Pons (tissue), 1 donor: ENCODE measurements at regions not wholly inside any gene's neighbourhood (a gene's known extent, or its start where the extent isn't known, plus 50 kb on each side); places are given as distances from the start of the nearest gene placed in this dataset.
A peak's percentile ranks its signal among the peaks of the same experiment; 100 is the strongest.
"Not testable (repeated sequence)": the region's sequence is repeated elsewhere in the genome, so short reads cannot be mapped to it uniquely, and the experiment has no call there.

Source experiments
- DNase-seq: peaks from one replicate; pipeline ENCODE4 v3.0.0-alpha.2; 2016; ENCODE audit warnings: low spot score

GRCh38 chr4:183816077-183816476 lies 89.0 kb upstream of the STOX2 start:
- no peak for DNase-seq

GRCh38 chr4:183816882-183817509 lies 88.1 kb upstream of the STOX2 start:
- no peak for DNase-seq

- DNase-seq: not testable (repeated sequence)
Measured at GRCh38 chr4:183818591-183818990, 86.5 kb upstream of the STOX2 start.

GRCh38 chr4:183821076-183821853 lies 83.8 kb upstream of the STOX2 start:
- DNase-seq: no peak

- DNase-seq: no peak
Measured at GRCh38 chr4:183823434-183823833, 81.7 kb upstream of the STOX2 start.

DNA sequence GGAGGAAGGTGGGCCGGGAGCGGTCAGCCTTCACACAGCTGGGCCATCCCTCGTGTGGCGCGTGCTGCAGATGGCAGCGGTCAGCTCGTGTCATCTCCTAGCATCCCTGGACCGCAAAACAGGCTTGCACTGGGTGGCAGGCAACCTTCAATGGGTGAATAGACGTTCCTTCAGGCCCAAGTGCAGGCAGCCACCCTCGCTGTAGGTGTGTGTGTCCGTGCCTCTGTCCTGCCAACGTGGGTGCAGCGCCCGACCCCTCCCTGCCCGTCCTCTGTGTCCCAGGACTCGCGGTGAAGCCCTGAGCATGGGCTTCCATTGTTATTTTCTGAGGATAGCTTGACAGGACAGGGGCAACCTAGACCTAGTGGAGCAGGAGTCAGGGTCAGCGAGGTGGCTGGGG lies 79.8 kb upstream of the STOX2 start:
- no peak for DNase-seq

DNA sequence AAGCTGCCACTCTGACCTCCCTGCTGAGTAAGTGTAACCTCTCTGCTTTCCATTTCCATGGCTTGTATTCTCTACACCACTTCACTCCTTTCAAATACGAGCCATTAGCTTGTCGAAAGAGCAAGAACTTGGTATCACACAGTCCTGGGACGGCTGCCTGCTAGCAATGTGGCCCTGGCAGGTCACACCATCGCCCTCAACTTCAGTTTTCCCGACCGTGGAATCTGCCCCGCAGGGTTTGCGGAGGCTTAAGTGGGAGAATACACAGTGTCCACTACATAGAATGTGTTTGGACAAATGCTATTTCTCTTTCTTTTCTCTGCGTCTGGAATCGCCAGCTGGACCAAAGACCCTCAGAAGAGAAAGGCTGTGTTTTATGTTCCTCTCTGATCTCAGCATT lies 78.6 kb upstream of the STOX2 start:
- DNase-seq: no peak

GRCh38 chr4:183828125-183828524 lies 77.0 kb upstream of the STOX2 start:
- DNase-seq: no peak

DNA sequence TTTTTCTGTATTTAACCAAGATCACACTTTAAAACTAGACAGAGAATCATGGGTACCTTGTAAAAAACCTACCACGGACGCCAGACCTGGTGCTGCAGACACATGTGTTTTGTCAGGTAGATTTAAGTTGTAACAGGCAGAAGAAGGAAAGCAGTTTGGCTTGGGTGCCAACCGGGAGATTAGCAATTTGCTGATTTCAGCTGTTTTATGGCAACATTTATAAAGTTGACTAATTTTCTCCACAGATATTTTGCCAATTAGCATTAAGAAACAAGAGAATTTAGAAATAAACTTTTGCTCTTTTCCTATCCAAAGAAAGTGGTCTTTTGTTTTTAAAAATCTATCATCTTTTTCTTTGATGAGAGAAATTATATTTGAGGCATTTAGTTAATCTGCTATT lies 76.3 kb upstream of the STOX2 start:
- DNase-seq: no peak

- peak; percentile 16 for DNase-seq
Measured at GRCh38 chr4:183830438-183830985, 74.6 kb upstream of the STOX2 start.

DNA sequence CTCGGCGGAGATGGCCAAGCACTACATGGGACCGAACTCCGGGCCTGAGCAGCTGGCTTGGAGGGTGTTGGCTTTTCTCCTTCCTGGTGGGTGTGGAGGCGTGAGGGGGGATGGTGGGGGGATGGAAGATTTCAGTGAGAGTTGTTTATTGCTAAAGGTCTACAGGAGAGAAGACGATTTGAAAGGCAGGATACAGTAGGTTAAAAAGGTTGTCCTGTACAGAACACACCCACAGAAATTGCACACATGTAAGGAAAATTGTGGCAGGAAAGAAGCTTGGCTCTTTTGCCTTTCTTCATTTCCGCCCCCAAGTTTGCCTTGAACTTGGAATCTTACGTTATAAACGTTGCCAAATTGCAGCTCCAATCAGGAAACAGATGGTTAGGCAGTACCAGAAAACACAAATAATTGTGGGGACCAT lies 74.1 kb upstream of the STOX2 start:
- no peak for DNase-seq

DNA sequence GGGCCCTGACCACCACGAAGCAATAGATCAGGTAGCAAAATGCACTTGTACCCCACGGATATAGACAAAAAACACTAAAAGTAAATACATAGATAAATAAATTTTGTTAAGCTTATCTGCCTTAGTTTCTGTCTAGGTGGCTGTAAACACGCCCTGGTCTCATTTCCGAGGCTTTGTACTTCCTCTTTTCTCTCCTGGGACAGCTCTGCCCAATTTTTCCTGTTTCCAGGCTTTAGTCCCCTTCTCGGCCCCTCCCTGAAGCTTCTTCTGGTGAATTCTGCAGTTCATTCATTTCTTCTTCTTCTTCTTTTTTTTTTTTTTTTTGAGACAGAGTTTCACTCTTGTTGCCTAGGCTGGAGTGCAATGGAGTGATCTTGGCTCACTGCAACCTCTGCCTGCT lies 73.4 kb upstream of the STOX2 start:
- no peak for DNase-seq

GRCh38 chr4:183832776-183833450 lies 72.2 kb upstream of the STOX2 start:
- DNase-seq: no peak

DNA sequence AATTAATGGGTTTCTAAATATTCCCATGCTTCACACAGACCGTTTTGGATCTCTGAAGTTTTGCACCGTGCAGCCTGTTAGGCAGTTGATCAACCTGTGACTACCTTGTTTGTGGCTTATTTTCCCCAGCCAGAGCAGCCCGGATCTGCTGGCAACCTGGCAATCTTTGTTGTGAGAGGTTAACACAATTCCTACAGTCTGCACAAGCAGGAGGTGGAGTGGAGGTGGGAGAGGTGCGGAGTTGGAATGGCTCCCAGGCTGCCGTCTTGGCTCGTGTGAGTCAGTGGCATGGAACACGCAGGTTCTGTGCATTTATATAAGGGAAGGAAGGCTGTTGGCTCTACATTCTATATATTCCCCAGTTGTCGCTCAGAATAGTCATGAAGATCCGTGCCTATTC lies 70.9 kb upstream of the STOX2 start:
- no peak for DNase-seq

DNA sequence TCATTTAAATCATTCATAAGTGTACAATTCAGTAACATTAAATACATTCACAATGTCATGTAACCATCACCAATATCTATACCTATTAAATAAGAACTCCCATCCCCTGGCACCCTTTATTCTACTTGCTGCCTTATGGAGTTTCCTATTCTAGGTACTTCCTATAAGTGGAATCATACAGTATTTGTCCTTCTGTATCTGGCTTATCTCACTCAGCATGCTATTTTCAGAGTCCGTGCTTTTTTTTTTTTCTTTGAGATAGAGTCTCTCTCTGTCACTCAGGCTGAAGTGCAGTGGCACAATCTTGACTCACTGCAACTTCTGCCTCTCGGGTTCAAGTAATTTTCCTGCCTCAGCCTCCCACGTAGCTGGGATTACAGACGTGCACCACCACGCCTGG lies 67.9 kb upstream of the STOX2 start:
- DNase-seq: no peak

DNA sequence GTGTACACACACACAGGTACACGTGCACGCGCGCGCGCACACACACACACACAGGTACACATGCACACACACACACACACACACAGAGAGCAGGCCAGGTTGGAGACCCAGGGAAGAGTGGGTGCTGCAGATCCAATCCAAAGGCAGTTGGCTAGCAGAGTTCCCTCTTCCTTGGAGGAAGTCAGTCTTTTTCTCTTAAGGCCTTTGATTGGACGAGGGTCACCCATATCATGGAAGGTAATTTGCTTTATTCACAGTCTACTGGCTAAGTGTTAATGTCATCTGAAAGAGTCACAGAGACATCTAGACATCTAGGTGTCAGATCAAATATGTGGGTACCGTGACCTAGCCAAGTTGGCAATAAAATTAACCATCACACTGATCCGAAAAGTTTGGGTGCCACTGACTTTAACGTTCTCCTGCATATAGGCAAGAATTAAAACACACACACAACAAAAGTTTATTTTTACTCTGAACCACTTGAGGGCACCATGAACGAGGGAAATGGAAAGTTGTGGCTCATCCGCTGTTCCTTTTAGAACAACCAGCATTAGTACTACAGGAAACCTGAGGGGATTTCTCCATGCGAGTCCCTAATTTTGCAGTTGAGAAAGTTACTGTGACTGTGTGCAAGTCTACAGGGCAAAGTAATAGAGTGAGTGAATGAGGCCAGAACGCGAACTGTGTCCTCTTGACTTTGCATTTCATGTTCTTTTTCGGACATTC lies 66.0 kb upstream of the STOX2 start:
- DNase-seq: peak; percentile 70

DNA sequence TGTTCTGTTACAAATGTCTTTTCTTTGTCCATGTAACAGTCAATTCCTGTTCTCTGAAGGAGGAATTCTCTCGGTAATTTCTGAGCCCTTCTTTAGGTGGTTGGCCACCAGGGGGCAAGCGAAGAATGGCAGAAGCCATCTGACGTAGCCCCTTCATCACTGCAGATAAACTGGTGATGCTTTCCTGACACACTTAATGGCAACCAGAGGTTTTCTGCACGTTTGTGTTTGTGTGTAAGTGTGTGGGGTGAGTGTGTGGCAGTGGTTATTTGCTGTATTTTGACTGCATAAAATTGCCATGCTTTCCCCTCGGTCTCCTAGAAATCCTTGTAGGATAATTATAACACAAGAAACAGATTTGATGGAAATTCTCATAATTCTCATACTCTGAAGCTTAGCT lies 64.8 kb upstream of the STOX2 start:
- DNase-seq: peak; percentile 92

DNA sequence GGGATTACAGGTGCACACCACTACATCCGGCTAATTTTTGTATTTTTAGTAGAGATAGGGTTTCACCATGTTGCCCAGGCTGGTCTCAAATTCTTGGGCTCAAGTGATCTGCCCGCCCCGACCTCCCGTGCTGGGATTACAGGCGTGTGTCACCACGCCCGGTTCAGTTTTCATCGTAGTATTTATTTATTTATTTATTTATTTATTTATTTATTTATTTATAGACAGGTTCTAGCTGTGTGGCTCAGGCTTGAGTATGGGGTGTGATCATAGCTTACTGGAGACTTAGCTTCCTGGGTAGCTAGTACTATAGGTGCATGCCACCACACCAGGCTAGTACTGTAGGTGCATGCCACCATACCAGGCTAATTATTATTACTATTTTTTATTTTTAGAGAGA lies 64.1 kb upstream of the STOX2 start:
- DNase-seq: no peak

GRCh38 chr4:183842129-183842528 lies 63.0 kb upstream of the STOX2 start:
- no peak for DNase-seq

- DNase-seq: no peak
Measured at GRCh38 chr4:183843248-183843671, 61.8 kb upstream of the STOX2 start.

GRCh38 chr4:183846951-183847350 lies 58.2 kb upstream of the STOX2 start:
- no peak for DNase-seq

GRCh38 chr4:183848805-183849204 lies 56.3 kb upstream of the STOX2 start:
- no peak for DNase-seq
